Kidney (tissue), 13 donors: ENCODE measurements at regions not wholly inside any gene's neighbourhood (a gene's known extent, or its start where the extent isn't known, plus 50 kb on each side); places are given as distances from the start of the nearest gene placed in this dataset.

Experiments used
- DNase-seq, 5 donors: peaks; one replicate each; pipeline ENCODE4 v3.0.0-alpha.2; 2013 to 2020
- FAIRE-seq: peaks from 2 replicates; lab custom pipeline; 2012; peaks lifted over from hg19 to GRCh38; lab: Jason Lieb, UNC
- H3K27ac ChIP-seq, 2 donors: one replicate each; pipeline ENCODE4 v1.7.0; 2013; ENCODE audit warnings: low read depth in 2 of 2, low read length in 2 of 2, inconsistent platforms in 1 of 2
- H3K27me3 ChIP-seq: one replicate; pipeline ENCODE4 v1.7.1; 2013; ENCODE audit warnings: low read length, inconsistent platforms; ENCODE audit not compliant: control insufficient read depth, insufficient read depth
- H3K36me3 ChIP-seq, 3 donors: one replicate each; pipeline versions ENCODE4 v1.7.0 to v1.7.1; 2013; ENCODE audit warnings: low read length in 3 of 3, control low read depth in 1 of 3, inconsistent platforms in 1 of 3; ENCODE audit not compliant: insufficient read depth in 3 of 3, control insufficient read depth in 2 of 3
- H3K4me1 ChIP-seq, 3 donors: one replicate each; pipeline versions ENCODE4 v1.7.0 to v1.7.1; 2013; ENCODE audit warnings: low read length in 3 of 3, inconsistent platforms in 1 of 3, low read depth in 1 of 3; ENCODE audit not compliant: control insufficient read depth in 2 of 3, insufficient read depth in 2 of 3
- H3K4me3 ChIP-seq, 3 donors: one replicate each; pipeline versions ENCODE4 v1.7.0 to v1.8.1; 2013; ENCODE audit warnings: low read length in 3 of 3, control low read depth in 1 of 3, inconsistent platforms in 1 of 3
- H3K9ac ChIP-seq, 3 donors: one replicate each; pipeline versions ENCODE4 v1.7.0 to v1.7.1; 2013; ENCODE audit warnings: low read length in 3 of 3, control low read depth in 1 of 3, inconsistent platforms in 1 of 3
- H3K9me3 ChIP-seq, 3 donors: one replicate each; pipeline versions ENCODE4 v1.7.0 to v1.7.1; 2013; ENCODE audit warnings: low read length in 3 of 3, control low read depth in 1 of 3, inconsistent platforms in 1 of 3; ENCODE audit not compliant: control insufficient read depth in 2 of 3, insufficient read depth in 1 of 3
- CTCF ChIP-seq: IDR thresholded peaks from 3 replicates; pipeline ENCODE4 v1.5.1; 2012; ENCODE audit warnings: mild to moderate bottlenecking, moderate library complexity, borderline replicate concordance; ENCODE audit not compliant: insufficient read depth; ENCODE audit errors: extremely low read depth
- intact Hi-C: fragments of 100-400 bp; cut with DNase I; formaldehyde crosslinking; loops from one replicate; pipeline ENCODE4 v1.11.1; 2022
- donor health status: control.
- donor health status: control.
- donor health status: control.
- donor health status: control.
- donor health status: control.
- donor health status: DM: yes; HTN: yes; CAD: no.
- donor health status: Normal renal cell carcinoma (clear cell type).

- Histone ChIP-seq H3K27me3 (no peaks in the 10 kb centered on the region), H3K4me3 (no peak overlapping the region), H3K4me1 (no peaks in the 10 kb centered on the region), H3K27ac (peak overlapping the region in 1 of 2 donors; percentile 54), H3K9me3 (no peaks in the 10 kb centered on the region), H3K9ac (no peak overlapping the region), H3K36me3 (no peaks in the 10 kb centered on the region)
- DNase-seq (no peak), FAIRE-seq (no peak)
- intact Hi-C loops: no loop called here
- no peak for TF ChIP-seq CTCF
Observed at GRCh38 chr2:237258116-237258515, 155.8 kb downstream of the COL6A3 start.

GRCh38 chr2:237258615-237259014 lies 155.3 kb downstream of the COL6A3 start:
- no peak overlapping the region for H3K4me3 ChIP-seq
- DNase-seq: no peak
- FAIRE-seq: no peak
- H3K9ac ChIP-seq: no peak overlapping the region
- H3K4me1 ChIP-seq: no peaks in the 10 kb centered on the region
- no peak overlapping the region for H3K27ac ChIP-seq
- H3K36me3 ChIP-seq: no peaks in the 10 kb centered on the region
- no peak for TF ChIP-seq CTCF
- no peaks in the 10 kb centered on the region for H3K27me3 ChIP-seq
- H3K9me3 ChIP-seq: no peaks in the 10 kb centered on the region
- intact Hi-C loops: no loop called here

GRCh38 chr2:237259201-237259600 lies 154.8 kb downstream of the COL6A3 start:
- no peak for FAIRE-seq

More at GRCh38 chr2:237259201-237259600, 154.8 kb downstream of the COL6A3 start:
- Histone ChIP-seq H3K9ac (no peak overlapping the region), H3K36me3 (no peaks in the 10 kb centered on the region), H3K4me1 (no peaks in the 10 kb centered on the region), H3K4me3 (no peak overlapping the region), H3K27me3 (no peaks in the 10 kb centered on the region), H3K27ac (no peak overlapping the region), H3K9me3 (no peaks in the 10 kb centered on the region)
- no peak for TF ChIP-seq CTCF
- intact Hi-C loops: no loop called here
- no peak for DNase-seq
